ENCODE measurements at regions not wholly inside any gene's neighbourhood (a gene's known extent, or its start where the extent isn't known, plus 50 kb on each side); places are given as distances from the start of the nearest gene placed in this dataset.

DNA sequence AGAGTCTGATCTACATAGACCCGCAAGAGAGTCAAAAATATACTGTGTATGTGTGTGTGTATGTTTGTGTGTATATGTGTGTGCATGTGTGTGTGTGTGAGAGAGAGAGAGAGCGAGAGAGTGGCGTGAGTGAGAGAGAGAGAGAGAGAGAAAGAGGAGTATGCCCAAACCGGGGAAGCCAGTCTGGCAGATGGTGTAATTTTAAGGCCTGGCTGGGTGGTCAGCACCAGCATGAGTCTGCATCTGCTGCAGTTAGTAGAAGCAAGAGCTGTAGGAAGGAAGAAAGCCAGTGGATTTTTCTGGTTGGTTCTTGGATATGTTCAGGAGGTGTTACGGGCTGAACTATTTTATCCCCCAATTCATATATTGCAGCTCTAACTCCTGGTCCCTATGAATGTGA, 75.2 kb downstream of the ACTBL2 start:
- DNase-seq (no peak), FAIRE-seq (no peak)
- WGBS, 3 donors, result 73 to 90% (median 85%) methylated on average over 5 of the region's 5 CpGs
- Histone ChIP-seq H3K27me3 (ENCODE audit: control insufficient read depth in 3 of 3, insufficient read depth in 3 of 3, low read length in 3 of 3) (peaks cover 0 to 3% (median 0%) of the 10 kb centered on the region in 3 donors), H3K4me3 (ENCODE audit: low read depth in 1 of 3, low read length in 3 of 3) (no peak overlapping the region), H3K4me1 (ENCODE audit: control insufficient read depth in 3 of 3, insufficient read depth in 2 of 3, low read depth in 1 of 3, low read length in 2 of 3) (no peaks in the 10 kb centered on the region), H3K27ac (ENCODE audit: low read depth in 1 of 3, low read length in 2 of 3) (no peak overlapping the region), H3K36me3 (ENCODE audit: control insufficient read depth in 3 of 3, insufficient read depth in 2 of 3, low read depth in 1 of 3, low read length in 3 of 3) (no peaks in the 10 kb centered on the region), H3K9me3 (ENCODE audit: control insufficient read depth in 2 of 2, insufficient read depth in 1 of 2, low read depth in 1 of 2, low read length in 1 of 2) (no peaks in the 10 kb centered on the region)

DNA sequence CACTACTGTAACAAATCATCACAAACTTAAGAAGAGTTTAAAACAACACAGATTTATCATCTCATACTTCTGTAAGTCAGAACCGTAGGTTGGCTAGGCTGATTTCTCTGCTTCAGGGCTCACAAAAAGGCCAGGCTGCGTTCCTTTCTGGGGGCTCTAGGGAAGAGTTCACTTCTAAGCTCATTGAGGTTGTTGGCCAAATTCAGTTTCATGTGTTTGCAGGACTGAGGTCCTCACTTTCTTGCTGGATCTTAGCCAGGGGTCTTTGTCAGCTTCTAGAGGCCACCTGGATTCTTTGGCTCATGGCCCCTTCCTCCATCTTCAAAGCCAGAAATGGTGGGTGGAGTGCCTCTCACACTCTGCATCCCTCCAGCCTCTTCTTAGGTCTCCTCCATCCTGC, 76.0 kb downstream of the ACTBL2 start:
- no peak overlapping the region for H3K27ac ChIP-seq (ENCODE audit: low read depth in 1 of 3, low read length in 2 of 3)
- FAIRE-seq (no peak), DNase-seq (no peak)
- no peak overlapping the region for H3K4me3 ChIP-seq (ENCODE audit: low read depth in 1 of 3, low read length in 3 of 3)
- H3K9me3 ChIP-seq (ENCODE audit: control insufficient read depth in 2 of 2, insufficient read depth in 1 of 2, low read depth in 1 of 2, low read length in 1 of 2), result no peaks in the 10 kb centered on the region
- no peaks in the 10 kb centered on the region for H3K4me1 ChIP-seq (ENCODE audit: control insufficient read depth in 3 of 3, insufficient read depth in 2 of 3, low read depth in 1 of 3, low read length in 2 of 3)
- peaks cover 0 to 3% (median 0%) of the 10 kb centered on the region in 3 donors for H3K27me3 ChIP-seq (ENCODE audit: control insufficient read depth in 3 of 3, insufficient read depth in 3 of 3, low read length in 3 of 3)
- no peaks in the 10 kb centered on the region for H3K36me3 ChIP-seq (ENCODE audit: control insufficient read depth in 3 of 3, insufficient read depth in 2 of 3, low read depth in 1 of 3, low read length in 3 of 3)
- 57 to 66% (median 61%) methylated on average over 2 of the region's 2 CpGs for WGBS, 3 donors

DNA sequence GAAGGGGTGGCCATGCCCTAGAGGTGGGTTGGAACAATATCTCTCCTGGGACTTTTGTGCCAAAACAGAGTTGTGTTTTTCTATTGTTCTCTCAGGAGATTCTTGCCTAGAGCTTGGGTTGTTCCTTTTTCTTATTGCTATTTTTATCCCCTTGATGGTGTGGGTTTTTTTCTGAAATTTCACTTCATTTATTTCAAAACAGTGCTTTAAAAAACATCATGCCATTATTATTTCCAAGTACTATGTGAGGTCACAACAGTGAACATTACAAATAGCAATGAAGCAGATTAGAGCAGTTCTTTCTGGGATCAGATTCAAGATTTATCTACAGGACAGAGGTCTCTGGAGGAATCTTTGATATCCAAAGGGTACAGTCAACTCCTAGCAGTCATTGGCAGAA, 76.6 kb downstream of the ACTBL2 start:
- Histone ChIP-seq H3K9me3 (ENCODE audit: control insufficient read depth in 2 of 2, insufficient read depth in 1 of 2, low read depth in 1 of 2, low read length in 1 of 2) (no peaks in the 10 kb centered on the region), H3K4me1 (ENCODE audit: control insufficient read depth in 3 of 3, insufficient read depth in 2 of 3, low read depth in 1 of 3, low read length in 2 of 3) (no peaks in the 10 kb centered on the region), H3K27ac (ENCODE audit: low read depth in 1 of 3, low read length in 2 of 3) (no peak overlapping the region), H3K36me3 (ENCODE audit: control insufficient read depth in 3 of 3, insufficient read depth in 2 of 3, low read depth in 1 of 3, low read length in 3 of 3) (no peaks in the 10 kb centered on the region), H3K27me3 (ENCODE audit: control insufficient read depth in 3 of 3, insufficient read depth in 3 of 3, low read length in 3 of 3) (peaks cover 0 to 3% (median 0%) of the 10 kb centered on the region in 3 donors), H3K4me3 (ENCODE audit: low read depth in 1 of 3, low read length in 3 of 3) (no peak overlapping the region)
- DNase-seq (no peak), FAIRE-seq (no peak)

DNA sequence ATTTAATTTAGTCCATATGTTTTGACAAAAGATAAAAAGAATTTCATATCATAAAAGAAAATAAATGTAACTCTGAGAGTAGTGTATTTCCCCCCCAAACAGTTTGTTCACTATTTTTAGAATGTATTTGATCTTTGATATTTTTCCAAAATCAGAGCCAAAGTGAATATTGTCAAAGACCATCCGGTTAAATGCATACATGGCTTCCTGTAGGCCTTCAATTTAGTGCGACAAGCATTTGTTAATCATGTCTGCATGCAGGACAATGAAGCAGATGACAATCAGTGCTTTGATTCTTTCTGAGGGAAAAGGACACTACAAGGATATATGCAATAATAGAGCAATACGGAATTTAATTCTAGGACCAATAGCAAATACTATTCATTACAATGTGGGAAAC, 79.8 kb downstream of the ACTBL2 start:
- WGBS, 3 donors, result 77 to 86% (median 83%) methylated on average over 3 of the region's 3 CpGs
- no peaks in the 10 kb centered on the region for H3K4me1 ChIP-seq (ENCODE audit: control insufficient read depth in 3 of 3, insufficient read depth in 2 of 3, low read depth in 1 of 3, low read length in 2 of 3)
- H3K27me3 ChIP-seq (ENCODE audit: control insufficient read depth in 3 of 3, insufficient read depth in 3 of 3, low read length in 3 of 3), result peaks cover 0 to 3% (median 0%) of the 10 kb centered on the region in 3 donors
- FAIRE-seq, result no peak
- no peak overlapping the region for H3K27ac ChIP-seq (ENCODE audit: low read depth in 1 of 3, low read length in 2 of 3)
- DNase-seq, result no peak
- no peak overlapping the region for H3K4me3 ChIP-seq (ENCODE audit: low read depth in 1 of 3, low read length in 3 of 3)
- no peaks in the 10 kb centered on the region for H3K9me3 ChIP-seq (ENCODE audit: control insufficient read depth in 2 of 2, insufficient read depth in 1 of 2, low read depth in 1 of 2, low read length in 1 of 2)
- no peaks in the 10 kb centered on the region for H3K36me3 ChIP-seq (ENCODE audit: control insufficient read depth in 3 of 3, insufficient read depth in 2 of 3, low read depth in 1 of 3, low read length in 3 of 3)

DNA sequence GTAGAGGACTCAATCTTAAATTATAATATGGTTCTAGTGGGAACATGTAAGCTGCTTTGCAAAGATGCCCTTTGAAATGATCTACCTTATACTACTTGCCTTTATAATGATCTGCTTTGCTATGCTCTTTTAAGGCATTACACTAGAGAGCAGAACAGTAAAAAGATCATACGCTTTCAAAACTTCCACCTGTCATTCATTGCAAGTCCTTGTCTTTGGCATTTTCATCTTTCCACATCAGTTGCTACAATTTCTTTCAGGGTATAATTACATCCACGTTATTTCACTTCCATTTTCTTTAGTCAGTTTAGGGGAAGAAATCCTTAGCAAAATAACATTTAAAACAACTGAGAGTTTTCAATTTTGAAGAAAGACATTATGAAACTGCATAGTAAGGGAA, 80.3 kb downstream of the ACTBL2 start:
- FAIRE-seq, result no peak
- 72 to 76% (median 74%) methylated on average over 2 of the region's 2 CpGs for WGBS, 3 donors
- Histone ChIP-seq H3K36me3 (ENCODE audit: control insufficient read depth in 3 of 3, insufficient read depth in 2 of 3, low read depth in 1 of 3, low read length in 3 of 3) (no peaks in the 10 kb centered on the region), H3K27me3 (ENCODE audit: control insufficient read depth in 3 of 3, insufficient read depth in 3 of 3, low read length in 3 of 3) (peaks cover 0 to 3% (median 0%) of the 10 kb centered on the region in 3 donors), H3K27ac (ENCODE audit: low read depth in 1 of 3, low read length in 2 of 3) (no peak overlapping the region), H3K4me3 (ENCODE audit: low read depth in 1 of 3, low read length in 3 of 3) (no peak overlapping the region), H3K4me1 (ENCODE audit: control insufficient read depth in 3 of 3, insufficient read depth in 2 of 3, low read depth in 1 of 3, low read length in 2 of 3) (no peaks in the 10 kb centered on the region), H3K9me3 (ENCODE audit: control insufficient read depth in 2 of 2, insufficient read depth in 1 of 2, low read depth in 1 of 2, low read length in 1 of 2) (no peaks in the 10 kb centered on the region)
- DNase-seq, result no peak

DNA sequence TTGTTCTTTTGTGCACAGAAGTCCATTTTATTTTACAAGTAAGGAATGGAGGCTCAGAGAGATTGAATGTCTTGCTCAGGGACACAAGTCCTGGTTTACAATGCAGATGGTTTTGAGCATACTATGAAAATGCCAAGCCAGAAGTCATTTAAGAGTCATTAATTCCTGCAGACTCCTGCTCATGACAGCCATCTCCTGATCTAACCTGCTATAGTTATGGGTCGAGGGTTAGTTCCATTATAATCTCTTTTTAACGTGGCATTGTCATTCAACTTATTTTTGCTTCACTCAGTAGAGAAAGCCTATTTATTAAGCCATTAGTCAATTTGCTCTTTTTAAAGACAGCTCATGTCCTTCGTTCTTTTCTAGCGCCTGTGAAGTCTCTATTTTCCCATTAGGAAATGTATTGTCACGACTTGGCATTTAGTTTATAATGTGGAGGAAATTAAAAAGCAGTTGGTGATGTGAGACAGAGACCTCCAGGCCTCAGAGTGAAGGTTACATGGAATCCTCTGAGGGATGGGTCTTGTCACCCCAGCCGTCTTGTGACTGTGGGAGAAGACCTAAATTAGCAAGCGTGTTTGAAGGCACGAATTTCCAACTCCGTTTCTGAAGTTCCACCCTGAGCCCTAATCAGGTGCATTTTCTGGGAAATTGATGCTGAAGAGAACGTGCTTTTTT, 84.1 kb downstream of the ACTBL2 start:
- no peak for DNase-seq
- Histone ChIP-seq H3K4me3 (ENCODE audit: low read depth in 1 of 3, low read length in 3 of 3) (no peak overlapping the region), H3K27me3 (ENCODE audit: control insufficient read depth in 3 of 3, insufficient read depth in 3 of 3, low read length in 3 of 3) (peaks cover 0 to 1% (median 0%) of the 10 kb centered on the region in 3 donors), H3K4me1 (ENCODE audit: control insufficient read depth in 3 of 3, insufficient read depth in 2 of 3, low read depth in 1 of 3, low read length in 2 of 3) (no peaks in the 10 kb centered on the region), H3K27ac (ENCODE audit: low read depth in 1 of 3, low read length in 2 of 3) (no peak overlapping the region), H3K9me3 (ENCODE audit: control insufficient read depth in 2 of 2, insufficient read depth in 1 of 2, low read depth in 1 of 2, low read length in 1 of 2) (no peaks in the 10 kb centered on the region), H3K36me3 (ENCODE audit: control insufficient read depth in 3 of 3, insufficient read depth in 2 of 3, low read depth in 1 of 3, low read length in 3 of 3) (no peaks in the 10 kb centered on the region)
- no peak for FAIRE-seq
- WGBS, 3 donors, result 80 to 84% (median 81%) methylated on average over 10 of the region's 10 CpGs

DNA sequence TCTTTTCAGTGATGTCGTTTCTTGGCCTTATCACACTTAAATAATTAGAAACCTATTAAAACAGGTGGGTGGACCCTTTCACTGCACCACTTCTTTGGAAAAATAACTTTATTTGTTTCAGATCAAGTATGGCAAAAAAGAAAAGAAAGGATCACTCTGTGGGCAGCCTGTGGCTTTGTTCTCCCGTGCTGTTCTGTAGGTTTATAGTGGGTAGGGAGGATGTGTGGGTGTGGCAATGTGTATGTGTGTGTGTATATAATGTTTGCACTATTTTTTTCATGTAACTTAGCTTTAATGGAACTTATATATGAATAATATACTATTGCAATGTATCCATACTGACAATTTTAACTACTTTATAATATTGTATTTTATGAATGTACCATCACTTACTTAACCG, 85.9 kb downstream of the ACTBL2 start:
- H3K9me3 ChIP-seq (ENCODE audit: control insufficient read depth in 2 of 2, insufficient read depth in 1 of 2, low read depth in 1 of 2, low read length in 1 of 2), result no peaks in the 10 kb centered on the region
- H3K4me1 ChIP-seq (ENCODE audit: control insufficient read depth in 3 of 3, insufficient read depth in 2 of 3, low read depth in 1 of 3, low read length in 2 of 3), result no peaks in the 10 kb centered on the region
- DNase-seq, result no peak
- H3K4me3 ChIP-seq (ENCODE audit: low read depth in 1 of 3, low read length in 3 of 3), result no peak overlapping the region
- FAIRE-seq, result no peak
- H3K36me3 ChIP-seq (ENCODE audit: control insufficient read depth in 3 of 3, insufficient read depth in 2 of 3, low read depth in 1 of 3, low read length in 3 of 3), result no peaks in the 10 kb centered on the region
- no peak overlapping the region for H3K27ac ChIP-seq (ENCODE audit: low read depth in 1 of 3, low read length in 2 of 3)
- 42 to 66% (median 47%) methylated on average over 3 of the region's 3 CpGs for WGBS, 3 donors
- no peaks in the 10 kb centered on the region for H3K27me3 ChIP-seq (ENCODE audit: control insufficient read depth in 3 of 3, insufficient read depth in 3 of 3, low read length in 3 of 3)

DNA sequence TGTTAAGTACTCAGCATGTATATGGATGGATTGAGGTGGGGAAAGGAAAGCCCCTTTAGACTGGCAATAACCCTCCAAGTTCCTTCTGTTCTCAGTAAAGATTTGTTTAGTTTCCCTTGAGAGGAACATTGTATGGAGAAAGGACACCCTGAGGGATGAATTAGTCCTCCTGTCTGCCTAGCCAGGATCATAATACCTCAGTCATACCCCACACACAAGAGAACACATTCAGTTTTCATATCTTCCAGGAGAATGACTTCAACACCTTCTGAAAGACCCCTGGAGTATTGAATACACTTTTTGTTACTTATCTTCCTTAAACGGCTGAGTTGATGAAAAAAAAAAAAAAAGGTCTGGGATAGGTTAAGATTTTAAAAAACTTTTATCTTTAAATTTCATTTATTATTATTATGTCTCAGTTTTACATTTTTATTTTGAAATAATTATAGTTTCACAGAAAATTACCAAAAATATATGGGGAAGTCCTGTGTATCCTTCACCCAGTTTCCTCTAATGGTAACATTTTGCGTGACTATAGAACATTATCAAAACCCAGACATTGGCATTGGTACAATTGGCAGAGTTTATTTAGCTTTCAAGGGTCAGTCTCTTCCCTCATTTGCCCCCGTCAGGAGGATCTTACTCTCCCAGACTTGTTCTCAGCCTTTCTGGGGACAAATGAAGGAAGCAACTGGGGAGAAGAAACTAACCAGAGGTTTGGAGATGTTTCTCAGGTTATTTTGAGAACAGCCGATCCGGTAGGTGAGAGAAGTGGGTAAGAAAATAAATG, 88.0 kb downstream of the ACTBL2 start:
- no peaks in the 10 kb centered on the region for H3K9me3 ChIP-seq (ENCODE audit: control insufficient read depth in 2 of 2, insufficient read depth in 1 of 2, low read depth in 1 of 2, low read length in 1 of 2)
- no peaks in the 10 kb centered on the region for H3K4me1 ChIP-seq (ENCODE audit: control insufficient read depth in 3 of 3, insufficient read depth in 2 of 3, low read depth in 1 of 3, low read length in 2 of 3)
- H3K4me3 ChIP-seq (ENCODE audit: low read depth in 1 of 3, low read length in 3 of 3), result no peak overlapping the region
- DNase-seq (no peak), FAIRE-seq (no peak)
- 78 to 83% (median 79%) methylated on average over 5 of the region's 5 CpGs for WGBS, 3 donors
- no peaks in the 10 kb centered on the region for H3K36me3 ChIP-seq (ENCODE audit: control insufficient read depth in 3 of 3, insufficient read depth in 2 of 3, low read depth in 1 of 3, low read length in 3 of 3)
- no peaks in the 10 kb centered on the region for H3K27me3 ChIP-seq (ENCODE audit: control insufficient read depth in 3 of 3, insufficient read depth in 3 of 3, low read length in 3 of 3)
- no peak overlapping the region for H3K27ac ChIP-seq (ENCODE audit: low read depth in 1 of 3, low read length in 2 of 3)

All from small intestine (tissue), 7 donors.